ENCODE measurements at regions not wholly inside any gene's neighbourhood (a gene's known extent, or its start where the extent isn't known, plus 50 kb on each side); places are given as distances from the start of the nearest gene placed in this dataset.

- in situ Hi-C loops (cut with MboI; ENCODE audit: low sequenced_read_pairs, unreplicated experiment), result no loop called here
- DNase-seq (ENCODE audit: low spot score), result no peak
- no peak for TF ChIP-seq CTCF (IDR thresholded peaks at IDR 0.05; ENCODE audit: borderline replicate concordance, control extremely low read depth, extremely low read depth, insufficient read depth, missing control alignments)
Observed at GRCh38 chr13:59566561-59566960, 597.2 kb downstream of the DIAPH3 start.

GRCh38 chr13:59568306-59568705, 595.4 kb downstream of the DIAPH3 start:
- DNase-seq (ENCODE audit: low spot score), result no peak
- in situ Hi-C loops (cut with MboI; ENCODE audit: low sequenced_read_pairs, unreplicated experiment), result no loop called here
- TF ChIP-seq CTCF (IDR thresholded peaks at IDR 0.05; ENCODE audit: borderline replicate concordance, control extremely low read depth, extremely low read depth, insufficient read depth, missing control alignments), result no peak

GRCh38 chr13:59570204-59570603, 593.5 kb downstream of the DIAPH3 start:
- DNase-seq (ENCODE audit: low spot score), result no peak
- in situ Hi-C loops (cut with MboI; ENCODE audit: low sequenced_read_pairs, unreplicated experiment), result no loop called here
- TF ChIP-seq CTCF (IDR thresholded peaks at IDR 0.05; ENCODE audit: borderline replicate concordance, control extremely low read depth, extremely low read depth, insufficient read depth, missing control alignments), result no peak

- in situ Hi-C loops (cut with MboI; ENCODE audit: low sequenced_read_pairs, unreplicated experiment), result no loop called here
- no peak for TF ChIP-seq CTCF (IDR thresholded peaks at IDR 0.05; ENCODE audit: borderline replicate concordance, control extremely low read depth, extremely low read depth, insufficient read depth, missing control alignments)
- DNase-seq (ENCODE audit: low spot score), result no peak
Observed at GRCh38 chr13:59584101-59584500, 579.6 kb downstream of the DIAPH3 start.

GRCh38 chr13:59584761-59585670, 578.7 kb downstream of the DIAPH3 start:
- in situ Hi-C loops (cut with MboI; ENCODE audit: low sequenced_read_pairs, unreplicated experiment), result no loop called here
- no peak for TF ChIP-seq CTCF (IDR thresholded peaks at IDR 0.05; ENCODE audit: borderline replicate concordance, control extremely low read depth, extremely low read depth, insufficient read depth, missing control alignments)
- no peak for DNase-seq (ENCODE audit: low spot score)

GRCh38 chr13:59587030-59587429, 576.7 kb downstream of the DIAPH3 start:
- in situ Hi-C loops (cut with MboI; ENCODE audit: low sequenced_read_pairs, unreplicated experiment), result no loop called here
- no peak for TF ChIP-seq CTCF (IDR thresholded peaks at IDR 0.05; ENCODE audit: borderline replicate concordance, control extremely low read depth, extremely low read depth, insufficient read depth, missing control alignments)
- DNase-seq (ENCODE audit: low spot score), result no peak
